Neural cell (in vitro differentiated cells): ENCODE measurements at regions not wholly inside any gene's neighbourhood (a gene's known extent, or its start where the extent isn't known, plus 50 kb on each side); places are given as distances from the start of the nearest gene placed in this dataset.

Experiments
- H2AFZ ChIP-seq: fragments of 200-600, 300-800 bp; sonication (generic), shearing (Covaris generic); 2 replicates; pipeline ENCODE4 v1.6.0; 2014; ENCODE audit warnings: low read depth, mild to moderate bottlenecking, antibody characterized with exemption, low read length, moderate library complexity
- H3F3A ChIP-seq: fragments of 200-600 bp; shearing (Covaris generic); 2 replicates; pipeline ENCODE4 v1.6.1; 2016; ENCODE audit warnings: mild to moderate bottlenecking, moderate library complexity, mixed read lengths, antibody characterized with exemption, low read length; ENCODE audit not compliant: insufficient read depth, poor library complexity, severe bottlenecking
- H3K27ac ChIP-seq: fragments of 200-600, 300-800 bp; sonication (generic), shearing (Covaris generic); 2 replicates; pipeline ENCODE4 v1.5.1; 2014; ENCODE audit warnings: mild to moderate bottlenecking, low read length, moderate library complexity
- H3K27me3 ChIP-seq: fragments of 300-800, 200-600 bp; sonication (generic), shearing (Covaris generic); 2 replicates; pipeline ENCODE4 v1.6.0; 2014; ENCODE audit warnings: mild to moderate bottlenecking, low read depth, low read length, moderate library complexity; ENCODE audit not compliant: insufficient read depth
- H3K36me3 ChIP-seq: fragments of 300-800, 200-600 bp; sonication (generic), shearing (Covaris generic); 2 replicates; pipeline ENCODE4 v1.5.1; 2014; ENCODE audit warnings: mild to moderate bottlenecking, antibody characterized with exemption, low read length, moderate library complexity; ENCODE audit not compliant: insufficient read depth
- H3K4me2 ChIP-seq: fragments of 300-800, 200-600 bp; sonication (generic), shearing (Covaris generic); 2 replicates; pipeline ENCODE4 v1.6.0; 2014; ENCODE audit warnings: mild to moderate bottlenecking, low read length
- H3K4me3 ChIP-seq: fragments of 300-800, 200-600 bp; sonication (generic), shearing (Covaris generic); 2 replicates; pipeline ENCODE4 v1.5.1; 2014; ENCODE audit warnings: mild to moderate bottlenecking, low read length, moderate library complexity
- H3K79me2 ChIP-seq: fragments of 200-600 bp; shearing (Covaris generic); replicated peaks from 2 replicates; pipeline ENCODE4 v1.6.0; 2014; ENCODE audit warnings: mild to moderate bottlenecking, low read length, moderate library complexity; ENCODE audit not compliant: insufficient read depth
- H3K9ac ChIP-seq: fragments of 300-800, 200-600 bp; sonication (generic), shearing (Covaris generic); 2 replicates; pipeline ENCODE4 v1.6.1; 2016; ENCODE audit warnings: mild to moderate bottlenecking, low read length, mixed read lengths
- H3K9me2 ChIP-seq: fragments of 200-600 bp; shearing (Covaris generic); 2 replicates; pipeline ENCODE4 v1.6.1; 2016; ENCODE audit warnings: mild to moderate bottlenecking, low read length, mixed read lengths; ENCODE audit not compliant: insufficient read depth
- H3K9me3 ChIP-seq: fragments of 200-600, 300-800 bp; sonication (generic), shearing (Covaris generic); 2 replicates; pipeline ENCODE4 v1.6.1; 2016; ENCODE audit warnings: mild to moderate bottlenecking, mixed run types, low read length, moderate library complexity, mixed read lengths
- H4K20me1 ChIP-seq: fragments of 200-600 bp; shearing (Covaris generic); 2 replicates; pipeline ENCODE4 v1.6.1; 2016; ENCODE audit warnings: mild to moderate bottlenecking, mixed run types; ENCODE audit not compliant: insufficient read depth
- CTCF ChIP-seq: fragments of 450-650 bp; IDR thresholded peaks from 2 replicates; pipeline ENCODE4 v1.5.1; 2014; ENCODE audit warnings: antibody characterized with exemption, mild to moderate bottlenecking, moderate library complexity; ENCODE audit not compliant: poor library complexity, severe bottlenecking
- EP300 ChIP-seq: fragments of 450-650 bp; conservative IDR thresholded peaks from 2 replicates; pipeline ENCODE4 v1.6.1; 2014; ENCODE audit warnings: antibody characterized with exemption, mild to moderate bottlenecking, moderate library complexity; ENCODE audit not compliant: poor library complexity, severe bottlenecking
- EZH2 ChIP-seq: fragments of 200-600, 300-800 bp; shearing (Covaris generic), sonication (generic); IDR thresholded peaks from 2 replicates; pipeline ENCODE4 v1.6.1; 2014; ENCODE audit warnings: antibody characterized with exemption, low read length, borderline replicate concordance, mild to moderate bottlenecking; ENCODE audit not compliant: insufficient read depth, poor library complexity, severe bottlenecking
- MXI1 ChIP-seq: fragments of 450-650 bp; conservative IDR thresholded peaks from 2 replicates; pipeline ENCODE4 v1.6.1; 2014; ENCODE audit warnings: antibody characterized with exemption, mild to moderate bottlenecking; ENCODE audit not compliant: poor library complexity, severe bottlenecking
- POLR2AphosphoS5 ChIP-seq: IDR thresholded peaks from 2 replicates; pipeline ENCODE4 v1.6.1; 2012
- RAD21 ChIP-seq: fragments of 450-650 bp; conservative IDR thresholded peaks from 2 replicates; pipeline ENCODE4 v1.6.1; 2014; ENCODE audit warnings: antibody characterized with exemption, mild to moderate bottlenecking, moderate library complexity
- REST ChIP-seq: IDR thresholded peaks from 2 replicates; pipeline ENCODE4 v1.6.1; 2012; ENCODE audit warnings: borderline replicate concordance
- SMC3 ChIP-seq: fragments of 450-650 bp; conservative IDR thresholded peaks from 2 replicates; pipeline ENCODE4 v1.6.1; 2014; ENCODE audit warnings: antibody characterized with exemption, mild to moderate bottlenecking, moderate library complexity; ENCODE audit not compliant: poor library complexity
- TAF1 ChIP-seq: IDR thresholded peaks from 2 replicates; pipeline ENCODE4 v1.6.1; 2012; ENCODE audit warnings: low read depth

DNA sequence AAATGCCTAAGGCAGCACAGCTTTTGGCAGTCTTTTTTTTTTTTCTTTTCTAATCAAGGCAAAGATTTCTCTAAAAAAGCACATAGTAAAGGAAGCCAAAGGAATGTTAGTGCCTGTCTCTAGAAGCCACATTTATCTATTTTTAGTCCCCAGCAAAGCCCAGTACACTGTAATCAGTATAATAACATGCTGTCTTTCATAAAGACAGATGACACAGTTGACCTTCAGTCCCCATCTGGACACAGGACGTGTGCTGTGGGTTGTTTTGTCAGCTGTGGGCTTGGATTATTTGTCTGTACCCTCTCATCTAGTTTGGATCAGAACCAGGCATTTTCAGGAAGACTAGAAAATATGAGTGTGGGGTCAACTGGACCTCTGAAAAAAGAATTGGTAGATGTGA lies 110.4 kb upstream of the CTNNB1 start:
- no peak overlapping the region for H2AFZ ChIP-seq
- no peak overlapping the region for H3K27ac ChIP-seq
- H3K36me3 ChIP-seq, result no peaks in the 10 kb centered on the region
- H3F3A ChIP-seq, result no peaks in the 10 kb centered on the region
- H3K9ac ChIP-seq, result no peak overlapping the region
- no peaks in the 10 kb centered on the region for H3K9me2 ChIP-seq
- no peak overlapping the region for H3K4me3 ChIP-seq
- TF ChIP-seq CTCF, result no peak
- no peak for TF ChIP-seq TAF1
- TF ChIP-seq REST, result no peak
- TF ChIP-seq EP300, result no peak
- TF ChIP-seq RAD21, result no peak
- no peak for TF ChIP-seq SMC3
- TF ChIP-seq MXI1, result no peak
- TF ChIP-seq EZH2, result no peak
- TF ChIP-seq POLR2AphosphoS5, result no peak
- H3K4me2 ChIP-seq, result no peak overlapping the region
- no peaks in the 10 kb centered on the region for H4K20me1 ChIP-seq
- H3K79me2 ChIP-seq, result no peaks in the 10 kb centered on the region
- no peaks in the 10 kb centered on the region for H3K27me3 ChIP-seq
- no peaks in the 10 kb centered on the region for H3K9me3 ChIP-seq

- Histone ChIP-seq H3K9me2 (no peaks in the 10 kb centered on the region), H3K79me2 (no peaks in the 10 kb centered on the region), H2AFZ (no peak overlapping the region), H3K27me3 (no peaks in the 10 kb centered on the region), H4K20me1 (no peaks in the 10 kb centered on the region), H3K4me2 (no peak overlapping the region), H3K9me3 (no peaks in the 10 kb centered on the region), H3K4me3 (no peak overlapping the region), H3F3A (no peaks in the 10 kb centered on the region), H3K36me3 (no peaks in the 10 kb centered on the region), H3K9ac (no peak overlapping the region), H3K27ac (no peak overlapping the region)
- TF ChIP-seq MXI1 (no peak), EP300 (no peak), EZH2 (no peak)
Observed at GRCh38 chr3:41089566-41089965, 109.7 kb upstream of the CTNNB1 start.

- Histone ChIP-seq H3K9me2 (no peaks in the 10 kb centered on the region), H3K79me2 (no peaks in the 10 kb centered on the region)
Observed at GRCh38 chr3:41092844-41093243, 106.5 kb upstream of the CTNNB1 start.

More at GRCh38 chr3:41092844-41093243, 106.5 kb upstream of the CTNNB1 start:
- Histone ChIP-seq H3F3A (no peaks in the 10 kb centered on the region), H2AFZ (no peak overlapping the region), H3K9me3 (no peaks in the 10 kb centered on the region), H3K27ac (no peak overlapping the region), H3K4me2 (no peak overlapping the region), H4K20me1 (no peaks in the 10 kb centered on the region), H3K9ac (no peak overlapping the region), H3K4me3 (no peak overlapping the region), H3K36me3 (no peaks in the 10 kb centered on the region), H3K27me3 (no peaks in the 10 kb centered on the region)
- TF ChIP-seq RAD21 (no peak), EZH2 (no peak), REST (no peak), MXI1 (no peak), POLR2AphosphoS5 (no peak), SMC3 (no peak), TAF1 (no peak), EP300 (no peak), CTCF (no peak)
